Type B pancreatic cell (in vitro differentiated cells): ENCODE measurements at regions not wholly inside any gene's neighbourhood (a gene's known extent, or its start where the extent isn't known, plus 50 kb on each side); places are given as distances from the start of the nearest gene placed in this dataset.
"Not testable (repeated sequence)": the region's sequence is repeated elsewhere in the genome, so short reads cannot be mapped to it uniquely, and the experiment has no call there.

Source experiments
- DNase-seq: peaks from one replicate; pipeline ENCODE4 v3.0.0; 2021; ENCODE audit warnings: mixed read lengths; ENCODE audit not compliant: unreplicated experiment; ENCODE audit errors: extremely low spot score
- H3K27ac Mint-ChIP-seq: 2 replicates; pipeline ENCODE4 v1.8.0; 2021; ENCODE audit warnings: mild to moderate bottlenecking, mixed read lengths
- H3K27me3 Mint-ChIP-seq: 2 replicates; pipeline ENCODE4 v1.8.0; 2021; ENCODE audit warnings: mixed read lengths
- H3K36me3 Mint-ChIP-seq: 2 replicates; pipeline ENCODE4 v1.8.0; 2021; ENCODE audit warnings: mixed read lengths
- H3K4me1 Mint-ChIP-seq: one replicate; pipeline ENCODE4 v1.8.0; 2021; ENCODE audit warnings: mixed read lengths; ENCODE audit not compliant: unreplicated experiment
- H3K4me3 Mint-ChIP-seq: 2 replicates; pipeline ENCODE4 v1.8.0; 2021; ENCODE audit warnings: mild to moderate bottlenecking, mixed read lengths
- H3K9me3 Mint-ChIP-seq: 2 replicates; pipeline ENCODE4 v1.8.0; 2021; ENCODE audit warnings: mixed read lengths
- TF ChIP-seq, protein P1 (sequence below): fragments of 200-600 bp; sonication (generic); conservative IDR thresholded peaks from 2 replicates; pipeline ENCODE4 v1.5.0; 2021; ENCODE audit warnings: antibody characterized with exemption, mild to moderate bottlenecking

DNA sequence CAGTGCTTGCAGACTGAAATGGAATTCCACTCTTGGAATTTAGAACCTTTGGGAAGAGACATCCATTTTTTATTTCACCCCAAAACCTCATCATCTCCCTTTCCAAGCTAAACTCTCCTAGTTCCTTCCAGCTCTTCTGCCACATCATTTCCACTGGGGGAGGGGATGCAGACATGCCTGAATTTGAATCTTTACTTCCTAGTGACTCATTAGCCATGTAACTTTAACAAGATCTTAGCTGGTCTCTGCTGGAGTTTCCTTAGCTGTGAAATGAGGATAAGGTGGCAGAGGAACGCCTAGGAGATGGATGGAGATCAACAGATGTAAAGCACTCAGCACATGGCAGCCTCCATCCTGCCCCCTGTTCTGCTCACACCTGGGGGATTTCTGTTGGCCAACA, 266.8 kb downstream of the EN1 start:
- Mint-ChIP-seq H3K9me3 (no peaks in the 10 kb centered on the region), H3K4me1 (peaks cover 6% of the 10 kb centered on the region)
- TF ChIP-seq, protein P1, sequence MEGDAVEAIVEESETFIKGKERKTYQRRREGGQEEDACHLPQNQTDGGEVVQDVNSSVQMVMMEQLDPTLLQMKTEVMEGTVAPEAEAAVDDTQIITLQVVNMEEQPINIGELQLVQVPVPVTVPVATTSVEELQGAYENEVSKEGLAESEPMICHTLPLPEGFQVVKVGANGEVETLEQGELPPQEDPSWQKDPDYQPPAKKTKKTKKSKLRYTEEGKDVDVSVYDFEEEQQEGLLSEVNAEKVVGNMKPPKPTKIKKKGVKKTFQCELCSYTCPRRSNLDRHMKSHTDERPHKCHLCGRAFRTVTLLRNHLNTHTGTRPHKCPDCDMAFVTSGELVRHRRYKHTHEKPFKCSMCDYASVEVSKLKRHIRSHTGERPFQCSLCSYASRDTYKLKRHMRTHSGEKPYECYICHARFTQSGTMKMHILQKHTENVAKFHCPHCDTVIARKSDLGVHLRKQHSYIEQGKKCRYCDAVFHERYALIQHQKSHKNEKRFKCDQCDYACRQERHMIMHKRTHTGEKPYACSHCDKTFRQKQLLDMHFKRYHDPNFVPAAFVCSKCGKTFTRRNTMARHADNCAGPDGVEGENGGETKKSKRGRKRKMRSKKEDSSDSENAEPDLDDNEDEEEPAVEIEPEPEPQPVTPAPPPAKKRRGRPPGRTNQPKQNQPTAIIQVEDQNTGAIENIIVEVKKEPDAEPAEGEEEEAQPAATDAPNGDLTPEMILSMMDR, result no peak

DNA sequence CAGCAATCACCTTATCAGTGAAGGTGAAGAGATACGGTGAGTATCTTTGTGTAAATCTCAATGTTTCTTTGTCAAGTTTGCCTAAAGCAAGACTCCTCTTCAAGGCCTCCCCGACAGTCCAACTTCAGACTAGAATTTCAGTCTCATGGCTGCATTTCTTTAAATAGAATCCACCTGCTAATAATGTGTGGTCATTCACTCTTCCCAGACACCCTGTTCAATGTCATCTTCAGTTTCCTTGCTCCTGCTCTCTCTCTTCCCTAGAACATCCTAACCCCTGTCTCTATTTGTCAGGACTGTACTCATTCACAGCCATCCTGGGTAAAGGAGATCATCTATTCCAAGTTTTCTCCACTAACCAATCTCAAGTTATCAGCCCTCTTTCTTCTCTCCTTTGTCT, 267.3 kb downstream of the EN1 start:
- DNase-seq, result no peak
- TF ChIP-seq, protein P1, result no peak
- Mint-ChIP-seq H3K4me1 (peaks cover 6% of the 10 kb centered on the region), H3K27ac (no peak overlapping the region), H3K9me3 (no peaks in the 10 kb centered on the region), H3K4me3 (no peak overlapping the region), H3K36me3 (no peaks in the 10 kb centered on the region), H3K27me3 (peaks cover 84% of the 10 kb centered on the region)

More for the DNA sequence above, 266.8 kb downstream of the EN1 start:
- Mint-ChIP-seq H3K27me3 (peaks cover 79% of the 10 kb centered on the region), H3K4me3 (no peak overlapping the region), H3K36me3 (no peaks in the 10 kb centered on the region), H3K27ac (no peak overlapping the region)
- no peak for DNase-seq

DNA sequence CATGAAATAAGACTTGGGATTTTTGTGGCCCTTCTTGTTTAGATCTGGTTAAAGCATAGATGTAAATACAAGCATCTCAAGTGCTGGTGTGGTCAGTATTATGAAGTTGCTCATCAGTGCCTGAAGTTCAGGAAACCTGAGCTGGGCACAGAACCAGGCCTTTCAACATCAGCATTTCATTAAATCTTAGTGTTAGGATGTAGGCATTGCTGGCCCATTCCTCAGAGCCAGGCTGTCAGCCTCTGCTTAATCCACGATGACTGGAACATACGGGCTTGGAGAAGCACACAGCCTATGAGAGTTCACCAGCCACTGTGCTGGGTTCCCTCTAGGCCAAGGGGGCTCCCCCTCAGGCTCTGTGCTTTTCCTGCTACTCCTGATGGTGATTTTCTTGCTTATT, 270.2 kb downstream of the EN1 start:
- H3K4me1 Mint-ChIP-seq, result no peaks in the 10 kb centered on the region
- DNase-seq, result no peak

GRCh38 chr2:118576109-118576855, 271.2 kb downstream of the EN1 start:
- peaks cover 82% of the 10 kb centered on the region for H3K27me3 Mint-ChIP-seq
- no peaks in the 10 kb centered on the region for H3K9me3 Mint-ChIP-seq
- H3K4me3 Mint-ChIP-seq, result no peak overlapping the region
- DNase-seq, result no peak
- TF ChIP-seq, protein P1, result no peak
- no peaks in the 10 kb centered on the region for H3K36me3 Mint-ChIP-seq
- no peaks in the 10 kb centered on the region for H3K4me1 Mint-ChIP-seq
- no peak overlapping the region for H3K27ac Mint-ChIP-seq

More for the DNA sequence above, 270.2 kb downstream of the EN1 start:
- no peak overlapping the region for H3K27ac Mint-ChIP-seq
- TF ChIP-seq, protein P1, result no peak
- no peaks in the 10 kb centered on the region for H3K9me3 Mint-ChIP-seq
- H3K4me3 Mint-ChIP-seq, result no peak overlapping the region
- H3K36me3 Mint-ChIP-seq, result no peaks in the 10 kb centered on the region
- H3K27me3 Mint-ChIP-seq, result peaks cover 86% of the 10 kb centered on the region

GRCh38 chr2:118572380-118572779, 275.1 kb downstream of the EN1 start:
- H3K27ac Mint-ChIP-seq, H3K4me1 Mint-ChIP-seq, DNase-seq, H3K36me3 Mint-ChIP-seq, H3K4me3 Mint-ChIP-seq, H3K9me3 Mint-ChIP-seq: not testable (repeated sequence)
- peaks cover 71% of the 10 kb centered on the region for H3K27me3 Mint-ChIP-seq

GRCh38 chr2:118569876-118570535, 277.4 kb downstream of the EN1 start:
- no peak for DNase-seq
- Mint-ChIP-seq H3K9me3 (no peaks in the 10 kb centered on the region), H3K4me1 (no peaks in the 10 kb centered on the region), H3K27me3 (peaks cover 76% of the 10 kb centered on the region), H3K4me3 (no peak overlapping the region), H3K27ac (no peak overlapping the region), H3K36me3 (no peaks in the 10 kb centered on the region)
- TF ChIP-seq, protein P1, result no peak
